ENCODE measurements at regions not wholly inside any gene's neighbourhood (a gene's known extent, or its start where the extent isn't known, plus 50 kb on each side); places are given as distances from the start of the nearest gene placed in this dataset.

- TF ChIP-seq CTCF (IDR thresholded peaks at IDR 0.05) (no peak), POLR2A (IDR thresholded peaks at IDR 0.05) (no peak)
Observed at GRCh38 chr22:44589831-44590230, 91.8 kb upstream of the RTL6 start.
